ENCODE measurements at regions not wholly inside any gene's neighbourhood (a gene's known extent, or its start where the extent isn't known, plus 50 kb on each side); places are given as distances from the start of the nearest gene placed in this dataset.

DNA sequence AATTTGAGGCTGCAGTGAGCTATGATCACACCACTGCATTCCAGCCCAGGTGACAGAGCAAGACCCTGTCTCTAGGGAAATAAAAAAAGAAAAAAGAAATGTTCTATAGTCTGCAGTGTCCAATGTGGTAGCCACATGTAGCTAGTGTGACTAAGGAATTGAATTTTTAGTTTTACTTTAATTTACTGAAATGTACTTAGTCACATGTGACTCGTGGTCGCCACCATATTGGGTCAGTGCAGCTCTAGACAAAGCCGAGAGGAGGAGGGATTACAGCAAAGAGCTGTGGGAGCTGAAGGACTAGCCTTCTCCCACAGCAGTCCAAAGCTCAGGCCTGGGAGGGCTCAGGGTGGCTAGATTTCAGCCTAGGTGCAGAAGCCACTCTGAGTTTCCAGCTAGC is 65.9 kb upstream of the NTRK3 start:
- DNase-seq (ENCODE audit: low read depth) = no peak
- no peak overlapping the region for H3K4me3 ChIP-seq (ENCODE audit: low read depth, low read length)
- TF ChIP-seq, protein P1, sequence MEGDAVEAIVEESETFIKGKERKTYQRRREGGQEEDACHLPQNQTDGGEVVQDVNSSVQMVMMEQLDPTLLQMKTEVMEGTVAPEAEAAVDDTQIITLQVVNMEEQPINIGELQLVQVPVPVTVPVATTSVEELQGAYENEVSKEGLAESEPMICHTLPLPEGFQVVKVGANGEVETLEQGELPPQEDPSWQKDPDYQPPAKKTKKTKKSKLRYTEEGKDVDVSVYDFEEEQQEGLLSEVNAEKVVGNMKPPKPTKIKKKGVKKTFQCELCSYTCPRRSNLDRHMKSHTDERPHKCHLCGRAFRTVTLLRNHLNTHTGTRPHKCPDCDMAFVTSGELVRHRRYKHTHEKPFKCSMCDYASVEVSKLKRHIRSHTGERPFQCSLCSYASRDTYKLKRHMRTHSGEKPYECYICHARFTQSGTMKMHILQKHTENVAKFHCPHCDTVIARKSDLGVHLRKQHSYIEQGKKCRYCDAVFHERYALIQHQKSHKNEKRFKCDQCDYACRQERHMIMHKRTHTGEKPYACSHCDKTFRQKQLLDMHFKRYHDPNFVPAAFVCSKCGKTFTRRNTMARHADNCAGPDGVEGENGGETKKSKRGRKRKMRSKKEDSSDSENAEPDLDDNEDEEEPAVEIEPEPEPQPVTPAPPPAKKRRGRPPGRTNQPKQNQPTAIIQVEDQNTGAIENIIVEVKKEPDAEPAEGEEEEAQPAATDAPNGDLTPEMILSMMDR (IDR thresholded peaks at IDR 0.05; ENCODE audit: low read depth, low read length, missing control alignments) = no peak

GRCh38 chr15:88321271-88321670 is 64.7 kb upstream of the NTRK3 start:
- no peak for DNase-seq (ENCODE audit: low read depth)
- H3K4me3 ChIP-seq (ENCODE audit: low read depth, low read length) = no peak overlapping the region
- TF ChIP-seq, protein P1 (IDR thresholded peaks at IDR 0.05; ENCODE audit: low read depth, low read length, missing control alignments) = no peak

DNA sequence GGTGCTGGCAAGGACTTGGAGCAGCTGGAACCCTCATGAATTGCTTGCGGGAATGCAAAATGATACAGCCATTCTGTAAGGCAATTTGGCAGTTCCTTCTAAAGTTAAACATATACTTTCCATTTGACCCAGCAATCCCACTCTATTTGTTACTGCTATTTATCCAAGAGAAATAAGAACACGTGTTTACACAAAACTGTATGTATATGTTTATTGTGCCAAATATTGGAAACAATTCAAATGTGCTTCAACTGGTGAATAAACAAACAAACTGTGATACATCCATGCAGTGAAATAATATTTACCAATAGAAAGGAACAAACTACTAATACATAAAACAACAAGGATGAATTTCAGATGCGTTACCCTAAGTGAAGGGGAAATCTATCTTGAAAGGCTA is 60.0 kb upstream of the NTRK3 start:
- H3K4me3 ChIP-seq (ENCODE audit: low read depth, low read length) = no peak overlapping the region
- TF ChIP-seq, protein P1 (IDR thresholded peaks at IDR 0.05; ENCODE audit: low read depth, low read length, missing control alignments) = no peak
- no peak for DNase-seq (ENCODE audit: low read depth)

- DNase-seq (ENCODE audit: low read depth) = no peak
- H3K4me3 ChIP-seq (ENCODE audit: low read depth, low read length) = no peak overlapping the region
- TF ChIP-seq, protein P1 (IDR thresholded peaks at IDR 0.05; ENCODE audit: low read depth, low read length, missing control alignments) = no peak
Measured at GRCh38 chr15:88315221-88315878, 58.8 kb upstream of the NTRK3 start.

- H3K4me3 ChIP-seq (ENCODE audit: low read depth, low read length) = no peak overlapping the region
- no peak for DNase-seq (ENCODE audit: low read depth)
- TF ChIP-seq, protein P1 (IDR thresholded peaks at IDR 0.05; ENCODE audit: low read depth, low read length, missing control alignments) = no peak
Measured at GRCh38 chr15:88312941-88313579, 56.5 kb upstream of the NTRK3 start.

DNA sequence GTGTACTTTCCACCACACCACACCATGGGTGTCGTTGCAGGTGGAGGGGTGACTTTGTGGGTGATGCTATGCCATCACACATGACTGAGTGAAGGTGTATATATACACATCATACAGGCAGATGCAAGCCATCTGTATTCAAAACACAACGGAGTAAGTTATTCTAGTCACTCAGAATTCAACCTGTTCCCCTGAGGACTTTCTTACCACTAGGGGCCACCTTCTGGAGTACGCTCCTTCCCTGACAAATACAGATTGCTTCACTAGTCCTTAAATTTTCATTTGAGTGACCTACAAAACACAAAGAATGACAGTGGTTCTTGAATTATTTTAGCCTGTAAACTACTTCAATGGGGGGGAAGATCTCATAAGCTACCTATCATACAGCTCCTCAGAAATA is 52.8 kb upstream of the NTRK3 start:
- H3K4me3 ChIP-seq (ENCODE audit: low read depth, low read length) = no peak overlapping the region
- TF ChIP-seq, protein P1 (IDR thresholded peaks at IDR 0.05; ENCODE audit: low read depth, low read length, missing control alignments) = no peak
- DNase-seq (ENCODE audit: low read depth) = no peak

DNA sequence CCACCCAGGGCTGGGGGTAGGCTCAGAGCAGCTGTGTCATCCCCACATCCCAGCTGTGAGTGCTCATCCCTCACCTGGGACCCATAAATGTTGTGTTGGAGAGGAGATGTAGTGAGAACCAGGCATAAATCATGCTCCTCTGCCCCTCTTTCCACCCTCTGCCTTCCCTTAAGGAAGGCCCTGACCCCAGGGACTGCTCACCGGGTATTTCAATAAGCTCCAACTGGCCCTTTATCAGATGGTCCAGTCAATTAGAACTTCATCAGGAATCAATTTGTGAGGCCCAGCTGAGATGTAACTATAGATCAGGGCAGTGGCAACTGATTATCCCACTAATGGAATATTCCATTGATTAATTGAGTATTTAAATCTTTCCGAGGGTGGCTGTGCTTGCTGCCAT is 50.8 kb upstream of the NTRK3 start:
- no peak for DNase-seq (ENCODE audit: low read depth)
- H3K4me3 ChIP-seq (ENCODE audit: low read depth, low read length) = no peak overlapping the region
- TF ChIP-seq, protein P1 (IDR thresholded peaks at IDR 0.05; ENCODE audit: low read depth, low read length, missing control alignments) = no peak

Measured in GM12864 (cell line).